GM18508 (cell line): ENCODE measurements at regions not wholly inside any gene's neighbourhood (a gene's known extent, or its start where the extent isn't known, plus 50 kb on each side); places are given as distances from the start of the nearest gene placed in this dataset.
"Not testable (repeated sequence)": the region's sequence is repeated elsewhere in the genome, so short reads cannot be mapped to it uniquely, and the experiment has no call there.

Experiments used
- ATAC-seq: cut with Tn5 transposase; IDR thresholded peaks from one replicate; pipeline ENCODE4 v1.9.1; 2021; ENCODE audit warnings: moderate number of reproducible peaks; ENCODE audit not compliant: insufficient read depth, unreplicated experiment

DNA sequence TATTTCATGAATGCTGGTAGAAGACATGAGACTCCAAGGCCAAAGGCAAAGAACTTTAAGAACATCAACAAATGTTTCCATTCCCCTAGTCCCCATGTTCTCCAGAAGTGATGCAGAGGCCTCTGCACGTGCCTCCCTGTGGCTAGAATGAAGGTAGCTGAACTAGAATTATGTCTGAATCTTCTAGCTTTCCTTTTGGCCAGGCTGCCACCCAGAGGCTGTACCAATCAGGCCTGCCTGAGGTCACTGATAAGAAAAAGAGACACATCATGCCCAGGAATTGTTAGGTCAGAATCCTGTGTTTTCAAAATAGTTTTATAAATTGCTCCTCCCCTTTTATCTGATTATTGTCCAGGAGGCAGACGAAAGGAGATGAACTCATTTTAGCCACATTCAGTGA is 188.0 kb upstream of the SLC16A7 start:
- ATAC-seq = no peak

DNA sequence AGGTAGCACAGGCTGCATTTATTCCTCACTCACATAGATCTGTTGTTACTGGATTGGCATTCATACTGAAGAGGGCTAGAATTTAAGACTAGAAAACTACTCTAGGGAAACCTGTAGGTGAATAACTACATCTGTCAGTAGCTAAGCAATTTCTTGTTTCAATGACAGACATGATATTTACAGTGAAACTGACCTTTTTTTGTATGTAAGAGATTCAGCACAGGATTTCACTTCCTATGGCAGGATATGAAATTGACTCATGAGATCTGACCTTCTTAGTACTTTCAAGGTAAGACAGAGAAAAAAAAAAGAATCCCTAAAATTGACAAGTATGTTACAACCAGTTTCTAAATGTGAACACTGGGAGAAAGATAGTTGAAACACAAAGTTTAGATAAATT is 189.8 kb upstream of the SLC16A7 start:
- no peak for ATAC-seq

DNA sequence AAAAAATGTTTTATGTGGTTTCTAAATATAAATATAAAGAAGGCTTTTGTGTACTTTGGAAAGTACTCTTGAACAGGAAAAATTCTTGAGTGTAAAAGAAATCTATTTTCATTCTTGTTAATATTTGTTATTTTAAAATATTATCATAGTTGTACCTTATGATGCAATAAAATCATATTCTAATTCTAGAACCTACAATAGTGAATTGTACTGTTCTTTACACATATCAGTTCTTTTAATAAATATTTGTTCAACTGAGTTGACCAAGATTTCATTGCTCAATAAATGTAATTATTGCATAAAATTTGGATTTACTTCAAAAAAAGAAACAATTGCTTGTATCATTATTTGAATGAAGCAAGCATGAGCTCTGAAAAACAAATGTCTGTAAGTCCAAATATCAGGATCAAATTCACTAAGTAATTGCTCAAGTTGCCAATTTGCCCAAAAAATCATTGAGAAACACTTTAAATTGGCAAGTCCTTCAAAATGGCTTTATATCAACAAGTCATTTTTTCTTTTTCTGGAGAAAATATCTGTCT is 191.6 kb upstream of the SLC16A7 start:
- ATAC-seq = no peak

DNA sequence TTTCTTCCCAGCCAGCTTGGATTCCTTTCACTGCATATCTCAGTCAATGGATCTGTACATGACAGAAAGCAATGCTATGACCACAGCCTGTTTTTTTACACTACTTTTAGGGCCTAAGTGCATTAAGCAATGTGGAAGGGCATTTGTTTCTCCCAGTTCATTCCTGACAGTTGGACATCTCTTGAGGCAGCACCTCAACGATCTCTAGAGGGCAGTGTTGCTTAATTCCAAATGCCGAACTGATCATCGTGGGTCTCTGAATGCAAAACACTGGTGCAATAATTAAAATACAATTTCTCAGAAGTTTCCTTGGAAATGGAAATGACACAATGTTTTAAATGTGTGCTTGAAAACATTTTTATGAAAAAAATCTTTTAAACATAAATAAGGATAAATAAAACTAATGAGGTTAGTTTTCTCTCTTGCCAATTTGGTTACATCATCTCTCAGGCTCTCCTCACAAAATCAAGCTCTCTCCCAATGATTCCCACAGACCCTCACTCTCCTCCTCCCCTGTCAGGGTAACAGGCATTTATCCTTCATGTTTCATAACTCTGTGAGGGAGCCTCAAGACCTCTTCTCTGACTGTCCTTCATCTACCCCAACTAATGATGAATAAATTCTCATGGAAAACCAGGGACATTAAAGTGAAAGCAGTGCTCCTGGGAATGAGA is 192.4 kb upstream of the SLC16A7 start:
- peak; percentile 76 for ATAC-seq

DNA sequence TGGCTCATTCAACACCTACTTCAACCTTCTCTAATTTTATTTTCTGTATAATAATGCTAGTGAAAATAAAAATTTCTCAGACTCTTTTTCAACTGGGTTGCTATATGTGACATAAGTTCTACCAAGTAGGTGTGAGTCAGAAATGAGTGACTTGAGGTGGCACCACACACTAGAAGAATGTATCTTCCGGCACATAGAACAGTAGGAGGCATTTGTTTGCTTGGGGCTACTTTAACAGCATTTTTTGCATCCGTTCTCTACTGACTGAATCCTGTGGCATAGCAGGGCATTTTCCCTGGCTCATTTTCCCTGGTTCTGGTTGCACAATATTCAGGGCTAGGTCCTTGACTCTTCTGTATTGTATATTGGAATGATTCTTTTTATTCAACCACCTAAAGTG is 194.0 kb upstream of the SLC16A7 start:
- no peak for ATAC-seq

DNA sequence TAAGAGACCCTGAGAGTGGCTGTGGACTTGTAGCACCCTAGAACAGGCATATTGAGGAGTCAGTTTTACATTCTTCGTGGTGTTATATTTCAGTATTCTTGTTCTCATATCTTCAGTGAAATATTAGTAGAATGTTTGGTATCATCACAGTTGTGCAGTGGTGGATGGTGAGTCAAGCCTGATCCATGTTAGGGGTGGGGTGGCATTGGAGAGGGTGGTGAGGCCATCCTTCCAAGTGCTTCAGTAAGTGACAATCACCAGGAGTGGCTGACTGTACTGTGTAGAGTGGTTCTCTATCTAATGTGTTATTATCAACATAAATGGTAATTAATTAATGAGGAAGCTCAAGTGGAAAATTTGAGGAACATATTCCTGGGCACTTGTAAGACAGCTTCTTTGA is 197.7 kb upstream of the SLC16A7 start:
- no peak for ATAC-seq

DNA sequence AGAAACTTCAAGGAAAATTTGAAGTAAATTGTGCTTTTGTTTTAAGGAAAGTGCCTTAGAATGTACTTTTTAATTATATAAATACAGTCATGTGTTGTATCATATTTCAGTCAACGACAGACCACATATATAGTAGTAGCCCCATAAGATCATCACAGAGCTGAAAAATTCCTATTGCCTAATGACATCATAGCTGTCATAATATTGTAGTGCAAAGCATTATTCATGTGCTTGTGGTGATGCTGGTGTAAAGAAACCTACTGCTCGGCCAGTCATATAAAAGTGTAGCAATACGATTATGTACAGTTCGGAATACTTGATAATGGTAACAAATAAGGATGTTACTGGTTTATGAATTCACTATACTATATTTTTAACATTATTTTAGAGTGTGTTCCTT is 198.9 kb upstream of the SLC16A7 start:
- no peak for ATAC-seq

DNA sequence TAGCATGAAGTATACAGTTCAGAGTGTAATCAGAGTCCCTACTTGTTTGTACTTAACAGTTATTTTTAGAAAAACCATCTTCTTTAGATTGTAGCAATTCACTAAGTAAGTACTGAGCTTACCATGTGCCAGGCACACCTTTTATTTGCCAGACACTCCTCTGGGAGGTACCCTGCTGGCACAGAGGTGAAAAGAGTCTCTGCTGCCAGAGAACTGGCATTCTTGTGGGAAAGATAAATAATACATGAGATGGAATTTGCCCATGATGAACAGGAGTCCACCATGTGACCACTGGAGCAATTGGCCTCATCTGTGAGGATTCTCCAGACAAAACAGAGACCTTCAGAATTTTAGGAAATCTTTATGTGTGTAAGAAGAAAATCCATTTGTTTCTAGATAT is 199.3 kb upstream of the SLC16A7 start:
- ATAC-seq = no peak

DNA sequence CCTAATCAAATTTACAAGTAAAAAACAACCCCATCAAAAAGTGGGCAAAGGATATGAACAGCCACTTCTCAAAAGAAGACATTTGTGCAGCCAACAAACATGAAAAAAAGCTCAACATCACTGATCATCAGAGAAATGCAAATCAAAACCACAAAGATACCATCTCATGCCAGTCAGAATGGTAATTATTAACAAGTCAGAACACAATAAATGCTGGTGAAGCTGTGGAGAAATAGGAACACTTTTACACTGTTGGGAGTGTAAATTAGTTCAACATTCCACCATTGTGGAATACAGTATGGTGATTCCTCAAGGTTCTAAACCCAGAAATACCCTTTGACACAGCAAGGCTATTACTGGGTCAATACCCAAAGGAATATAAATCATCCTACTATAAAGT is 200.5 kb upstream of the SLC16A7 start:
- ATAC-seq = not testable (repeated sequence)

DNA sequence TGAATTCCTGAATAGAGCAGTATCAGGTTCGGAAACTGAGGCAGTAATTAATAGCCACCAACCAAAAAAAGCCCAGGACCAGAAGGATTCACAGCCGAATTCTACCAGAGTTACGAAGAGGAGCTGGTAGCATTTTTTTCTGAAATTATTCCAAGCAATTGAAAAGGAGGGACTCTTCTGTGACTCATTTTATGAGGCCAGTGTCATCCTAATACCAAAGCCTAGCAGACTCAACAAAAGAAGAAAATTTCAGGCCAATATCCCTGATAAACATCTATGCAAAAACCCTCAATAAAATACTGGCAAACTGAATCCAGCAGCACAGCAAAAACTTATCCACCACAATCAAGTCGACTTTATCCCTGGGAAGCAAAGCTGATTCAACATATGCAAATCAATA is 202.3 kb upstream of the SLC16A7 start:
- no peak for ATAC-seq

DNA sequence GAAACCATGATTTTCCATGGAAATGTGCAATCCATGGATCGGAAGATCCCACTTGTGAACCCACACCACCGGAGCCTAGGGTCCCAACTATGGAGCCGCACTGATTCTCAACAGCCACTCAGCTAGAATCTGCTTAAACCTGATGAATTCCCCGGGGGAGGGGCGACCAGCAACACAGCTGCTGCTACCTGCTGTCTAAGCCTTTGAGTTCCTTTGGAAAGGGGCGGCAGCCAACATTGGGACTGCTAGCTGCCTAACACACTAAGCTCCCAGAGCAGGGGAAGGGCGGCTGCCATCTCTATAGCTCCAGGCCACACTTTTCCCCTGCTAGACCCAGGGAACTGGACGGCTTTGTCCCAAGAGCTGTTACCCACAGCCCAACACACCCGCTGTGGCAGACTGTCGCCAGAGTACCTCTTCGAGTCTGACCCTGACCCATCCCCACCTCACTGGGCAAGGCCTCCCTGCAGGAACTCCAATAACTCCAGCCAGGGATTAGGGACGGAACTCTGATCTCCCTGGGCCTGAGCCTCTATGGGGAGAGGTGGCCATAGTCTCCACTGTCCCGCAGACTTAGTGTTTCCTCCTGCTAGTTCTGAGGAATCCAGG is 205.8 kb upstream of the SLC16A7 start:
- ATAC-seq = no peak

DNA sequence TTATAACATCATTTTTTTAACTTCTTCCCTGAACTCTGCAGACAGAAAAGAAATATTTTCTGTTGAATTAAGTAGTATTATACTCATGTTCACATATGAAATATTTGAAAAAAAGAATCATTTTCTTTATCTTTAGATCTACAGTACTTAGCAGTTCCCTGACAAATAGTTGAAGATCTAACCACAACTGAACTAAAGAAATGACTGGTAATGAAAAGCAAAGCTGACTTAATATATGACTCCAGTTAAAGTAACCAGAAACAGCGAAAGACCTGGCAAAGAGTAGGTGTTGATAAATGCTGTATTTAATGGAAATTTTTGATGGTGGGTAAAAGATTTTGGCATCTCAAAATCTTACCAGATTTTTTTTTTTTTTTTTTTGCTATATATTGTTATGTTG is 207.1 kb upstream of the SLC16A7 start:
- ATAC-seq = no peak

DNA sequence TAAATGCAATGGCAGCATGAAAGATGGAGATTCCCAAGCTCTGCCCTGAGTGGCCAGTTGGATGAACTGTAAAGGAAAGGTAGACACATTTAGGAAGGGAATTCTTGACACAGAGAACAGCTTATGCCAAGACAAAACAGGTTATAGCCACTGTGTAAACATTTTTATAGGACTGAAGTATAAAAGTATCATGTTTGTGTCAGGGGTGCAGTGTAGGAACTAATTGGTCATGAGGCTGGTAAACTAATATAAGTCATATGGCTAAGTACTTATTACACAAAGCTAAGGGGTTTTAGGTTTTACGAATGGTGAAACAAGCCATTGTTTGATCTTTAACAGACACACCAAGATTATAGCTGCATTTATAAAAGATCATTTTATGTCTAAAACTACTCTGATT is 207.7 kb upstream of the SLC16A7 start:
- ATAC-seq = no peak

DNA sequence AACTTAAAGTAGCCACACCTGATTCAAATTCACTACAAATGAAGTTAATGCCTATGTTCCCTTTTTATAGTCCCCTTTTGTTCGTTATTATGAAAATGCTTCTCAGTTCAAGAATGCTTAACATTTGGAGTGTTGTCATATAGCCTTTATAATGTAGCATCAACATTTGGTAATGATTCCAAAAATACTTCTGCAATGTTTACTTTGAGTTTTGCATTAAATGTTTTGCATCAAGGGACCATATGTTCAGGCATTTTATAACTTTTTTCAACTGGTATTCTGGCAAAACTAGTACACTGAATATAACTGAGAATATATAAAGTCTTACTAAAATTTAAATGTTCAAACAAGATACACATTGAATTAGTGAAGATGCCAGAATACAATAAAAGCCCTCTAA is 209.6 kb upstream of the SLC16A7 start:
- ATAC-seq = no peak

DNA sequence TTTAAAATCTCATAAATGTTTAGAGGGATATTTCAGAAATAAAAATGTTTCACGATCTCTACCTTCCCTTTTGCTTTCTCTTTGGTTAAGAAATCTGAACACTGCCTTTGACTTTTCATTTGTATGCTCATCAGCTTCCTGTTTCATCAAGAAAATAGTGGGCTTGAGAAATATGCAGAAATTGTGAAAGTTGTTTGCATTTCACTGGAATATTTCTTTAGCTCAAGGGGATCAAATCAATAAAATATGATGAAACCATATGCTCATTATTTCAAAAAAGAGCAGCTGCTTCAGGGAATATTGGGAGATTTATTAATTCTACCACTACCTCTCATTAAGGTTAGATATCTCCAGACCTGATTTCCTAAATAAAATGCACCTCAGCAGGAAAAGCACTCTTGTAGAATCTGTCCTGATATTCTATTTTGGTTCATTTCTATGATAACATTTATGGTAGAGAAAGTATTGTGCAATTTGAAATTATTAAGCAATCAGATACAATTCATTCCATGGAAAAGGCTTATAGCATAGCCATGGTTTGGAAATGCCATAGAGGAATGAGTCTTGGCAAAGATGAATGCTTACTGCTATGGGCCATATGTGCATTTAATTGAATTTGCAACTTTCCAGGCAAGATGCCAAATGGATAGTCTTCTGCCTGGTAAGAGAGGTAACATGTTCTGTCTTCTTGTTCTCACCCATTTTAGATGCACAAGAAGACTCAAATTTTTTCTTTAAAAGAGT is 212.6 kb upstream of the SLC16A7 start:
- no peak for ATAC-seq

DNA sequence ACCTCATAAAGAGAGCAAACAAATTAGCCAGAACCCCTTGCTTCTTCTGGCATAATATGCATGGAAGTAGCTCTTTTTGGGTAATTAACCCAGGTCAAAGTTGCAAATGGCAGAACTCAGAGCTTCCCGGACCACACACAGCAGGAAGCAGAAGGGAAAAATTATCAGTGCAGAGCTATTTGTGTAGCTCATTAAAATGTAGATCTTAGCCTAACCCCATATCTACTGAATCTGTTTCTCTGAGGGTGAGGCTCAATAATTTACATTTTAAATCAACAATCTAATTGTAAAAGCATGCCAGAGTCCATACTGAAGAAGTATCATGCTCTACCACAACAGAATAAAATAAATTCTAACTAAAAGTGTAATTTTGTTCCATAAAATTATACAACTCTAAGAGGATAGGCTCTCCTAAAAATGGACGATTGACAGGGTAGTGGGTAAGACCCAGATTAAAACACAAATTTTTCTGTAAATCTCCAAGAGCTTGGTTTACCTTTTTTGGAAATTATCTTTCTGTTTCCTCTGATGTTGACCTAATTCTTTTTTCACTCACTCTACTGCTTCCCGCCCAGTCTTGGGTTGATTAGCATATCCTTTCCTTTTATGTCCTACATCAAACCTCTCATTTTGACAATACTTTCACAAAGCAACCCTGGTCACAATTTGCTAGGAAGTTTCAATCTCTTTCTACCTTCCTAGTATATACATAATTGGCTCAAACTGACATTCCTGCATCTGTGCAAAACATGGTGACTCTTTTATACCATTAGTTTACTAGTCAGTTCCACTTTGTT is 213.3 kb upstream of the SLC16A7 start:
- no peak for ATAC-seq

DNA sequence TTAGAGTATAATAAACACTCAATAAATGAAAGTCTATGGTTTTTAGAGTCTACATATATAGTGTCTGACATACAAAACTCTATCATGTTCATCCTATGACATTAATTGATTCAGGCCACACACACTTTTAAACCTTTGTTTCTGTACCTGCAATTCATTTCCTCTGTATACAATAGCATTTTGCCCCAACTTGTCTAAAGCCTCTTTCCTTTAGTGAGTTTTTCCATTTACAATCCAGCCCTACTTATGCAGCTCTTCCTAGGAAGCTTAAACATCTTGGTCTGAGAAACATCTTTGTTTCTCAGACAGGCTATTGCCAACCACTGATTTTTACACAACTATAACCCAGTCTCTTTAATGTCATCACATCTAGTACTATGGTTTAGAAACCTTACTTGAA is 214.7 kb upstream of the SLC16A7 start:
- ATAC-seq = no peak

DNA sequence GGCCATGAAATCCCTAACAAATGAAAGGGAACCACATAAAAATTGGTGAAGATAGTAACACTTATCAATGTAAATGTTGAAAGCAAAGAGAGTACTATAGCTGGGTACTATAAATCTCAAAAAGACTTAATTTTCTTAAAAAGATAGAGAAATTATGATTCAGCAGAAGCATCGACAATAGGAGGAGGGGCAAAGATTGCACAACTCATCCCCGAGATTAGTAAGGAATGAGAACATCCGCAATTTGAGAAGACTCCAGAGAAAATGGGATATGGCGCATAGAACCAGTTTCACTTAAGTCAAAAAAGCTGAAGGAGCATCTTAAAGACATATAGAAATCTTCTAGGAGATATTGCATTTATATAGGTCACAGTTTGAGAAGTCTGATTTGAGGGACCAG is 220.2 kb upstream of the SLC16A7 start:
- no peak for ATAC-seq

DNA sequence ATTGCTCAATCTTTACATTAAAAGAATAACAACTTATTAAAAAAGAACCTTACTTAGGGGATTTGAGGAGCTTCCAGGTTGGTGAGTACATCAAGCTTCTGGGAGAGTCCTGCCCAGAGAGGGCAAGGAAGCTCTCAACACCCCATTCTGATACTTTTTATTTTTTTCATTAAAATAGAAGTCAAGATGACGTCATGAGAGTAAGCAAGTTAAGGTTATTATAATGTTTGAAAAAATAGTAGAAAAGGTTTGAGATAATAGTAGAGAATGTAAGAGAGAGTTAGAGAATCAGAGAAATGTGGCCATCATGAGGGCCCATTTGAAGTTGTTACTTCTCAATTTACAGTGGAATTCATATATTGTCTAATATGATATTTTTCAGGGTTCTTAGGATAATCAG is 221.0 kb upstream of the SLC16A7 start:
- ATAC-seq = no peak

DNA sequence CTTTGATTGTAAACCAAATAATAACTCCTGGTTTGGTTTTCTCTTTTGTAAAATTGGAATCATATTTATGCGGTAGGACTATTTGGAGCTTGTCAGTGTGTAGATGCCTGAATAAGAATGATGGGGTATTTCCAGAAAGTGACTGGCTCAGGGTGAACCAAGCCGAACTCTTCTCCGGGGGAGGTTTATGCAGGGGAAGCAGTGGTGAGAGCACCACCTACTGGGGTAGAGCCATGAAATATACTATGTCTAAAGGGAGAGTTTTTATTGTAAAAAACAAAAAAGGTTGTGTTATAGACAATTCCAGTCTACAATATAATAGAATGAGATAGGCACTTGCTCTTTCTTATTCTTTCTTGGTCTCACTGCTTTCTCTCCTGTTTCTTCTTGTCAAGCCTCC is 222.9 kb upstream of the SLC16A7 start:
- no peak for ATAC-seq

DNA sequence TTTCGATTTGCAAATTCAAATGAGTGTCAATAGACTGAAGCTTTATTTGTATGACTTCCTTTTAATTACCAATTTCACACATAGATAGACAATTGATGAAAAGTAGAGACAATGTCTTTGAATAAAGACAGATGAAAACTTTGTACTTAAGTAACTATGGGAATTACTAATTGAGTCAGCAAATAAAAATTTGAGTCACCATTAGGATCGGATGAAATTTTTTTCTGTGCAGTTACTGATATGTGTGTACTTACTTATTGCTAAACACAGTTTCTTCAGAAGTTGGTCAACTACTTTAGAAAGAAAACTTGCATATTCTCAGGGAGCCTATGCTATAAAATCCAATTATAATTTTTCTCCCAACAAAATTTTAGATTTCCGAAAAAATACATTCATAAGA is 224.9 kb upstream of the SLC16A7 start:
- ATAC-seq = no peak
